Heart right ventricle (tissue), 16 donors: ENCODE measurements at regions not wholly inside any gene's neighbourhood (a gene's known extent, or its start where the extent isn't known, plus 50 kb on each side); places are given as distances from the start of the nearest gene placed in this dataset.
"Not testable (repeated sequence)": the region's sequence is repeated elsewhere in the genome, so short reads cannot be mapped to it uniquely, and the experiment has no call there.

ENCODE experiments used
- ATAC-seq, 8 donors: fragments of 200-7000 bp; cut with Tn5 transposase; one replicate each; pipeline ENCODE4 v1.9.1; 2020; ENCODE audit warnings: mild to moderate bottlenecking in 8 of 8, moderate library complexity in 8 of 8, moderate number of reproducible peaks in 1 of 8
- DNase-seq, 2 donors: peaks; one replicate each; pipeline ENCODE4 v3.0.0-alpha.2; 2020
- H3K27ac ChIP-seq, 10 donors: fragments of 200-600 bp; sonication (generic) in 2 of 10; one replicate each; pipeline versions ENCODE4 v1.5.0 to v1.8.0; 2020 to 2022; ENCODE audit warnings: mild to moderate bottlenecking in 3 of 10
- H3K27me3 ChIP-seq, 7 donors: fragments of 200-600 bp; one replicate each; pipeline ENCODE4 v1.8.0; 2021 to 2022; ENCODE audit warnings: mild to moderate bottlenecking in 2 of 7
- H3K36me3 ChIP-seq, 9 donors: fragments of 200-600 bp; sonication (generic) in 1 of 9; one replicate each; pipeline versions ENCODE4 v1.5.0 to v1.8.0; 2020 to 2022; ENCODE audit warnings: mild to moderate bottlenecking in 2 of 9
- H3K4me1 ChIP-seq, 9 donors: fragments of 200-600 bp; sonication (generic) in 1 of 9; one replicate each; pipeline versions ENCODE4 v1.5.0 to v1.8.0; 2020 to 2022; ENCODE audit warnings: mild to moderate bottlenecking in 4 of 9
- H3K4me3 ChIP-seq, 10 donors: fragments of 200-600 bp; sonication (generic) in 2 of 10; one replicate each; pipeline versions ENCODE4 v1.5.0 to v1.8.0; 2020 to 2022; ENCODE audit warnings: mild to moderate bottlenecking in 7 of 10, moderate library complexity in 2 of 10
- H3K9me3 ChIP-seq, 11 donors: fragments of 200-600 bp in 10 of 11; sonication (generic) in 2 of 11; one replicate each; pipeline versions ENCODE4 v1.5.0 to v1.8.0; 2013 to 2022; ENCODE audit warnings: mild to moderate bottlenecking in 2 of 11, control low read depth in 1 of 11, moderate library complexity in 1 of 11
- WGBS, 2 donors: extraction: QIAGEN DNeasy Blood & Tissue Kit; methylation state at CpG; one replicate each; pipeline ENCODE4 v1.1.7; 2013; ENCODE audit warnings: inconsistent platforms in 1 of 2; 5-methylcytosine and 5-hydroxymethylcytosine counted together
- intact Hi-C, 10 donors: fragments of 100-400 bp; cut with DNase I; formaldehyde crosslinking; loops; one replicate each; pipeline versions ENCODE4 v1.11.1 to v1.14.2; 2022
- TF ChIP-seq, protein P1 (sequence below), 9 donors: fragments of 200-600 bp; sonication (generic) in 2 of 9; IDR thresholded peaks; one replicate each; pipeline versions ENCODE4 v1.5.0 to v1.8.0; 2021 to 2022; ENCODE audit warnings: antibody characterized with exemption in 9 of 9, mild to moderate bottlenecking in 5 of 9, moderate library complexity in 1 of 9
- donor health status: Arrhythmogenic right ventricular cardiomyopathy.
- donor health status: ischemic (EF 13 %, LVEDD 7.1; RV severe dilation, severe dysfunction).
- donor health status: healthy with polysubstance abuse.
- donor health status: DM: no; HTN: yes; CAD: no.
- donor health status: DM: no; HTN: no; CAD: no.
- donor health status: ischemic (EF 25% LVEDD 6.9; RV normal size, moderate dysfunction).
- donor health status: ischemic (EF 25% LVEDD 5.7; RV mildly dilated, moderate dysfunction).
- donor health status: healthy.
- donor health status: DM: yes; HTN: yes; CAD: no.
- donor health status: Ischemic cardiomyopathy.
- donor health status: ischemic (EF 35%, LVEDD 5.7; RV mildly dilated, moderate dysfunction).
- donor health status: nonischemic (EF 11% LVEDD 7.7; RV severe dilation, severe dysfunction).
- donor health status: DM: yes; HTN: yes; CAD: no.
- donor health status: PGD.
- donor health status: ischemic (EF 29% LVEDD 5.4; RV normal size, mild dysfunction).
- donor health status: nonischemic (EF 23%, LVEDD 6.1; RV moderate dilation, normal function).

DNA sequence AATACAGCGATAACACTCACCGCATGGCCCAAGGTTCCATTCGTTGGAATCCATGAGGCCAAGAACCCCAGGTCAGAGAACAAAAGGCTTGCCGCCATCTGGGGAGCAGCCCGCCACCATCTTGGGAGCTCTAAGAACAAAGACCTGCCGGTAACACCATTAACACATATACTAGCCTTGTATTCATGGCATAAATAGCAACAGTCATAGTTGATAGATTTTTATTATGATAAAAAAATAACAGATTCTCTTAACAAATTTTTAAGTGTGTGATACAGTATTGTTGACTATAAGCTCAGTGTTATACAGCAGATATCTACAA lies 309.4 kb downstream of the GLUD2 start:
- intact Hi-C loops, result no loop called here
- H3K27ac ChIP-seq, result no peak overlapping the region
- ATAC-seq, result no peak
- H3K27me3 ChIP-seq, result no peaks in the 10 kb centered on the region
- no peak overlapping the region for H3K4me3 ChIP-seq
- H3K4me1 ChIP-seq, result no peaks in the 10 kb centered on the region
- H3K36me3 ChIP-seq, result no peaks in the 10 kb centered on the region
- WGBS, 2 donors, result 78 to 96% methylated on average over 6 of the region's 6 CpGs
- peaks cover 0 to 7% (median 0%) of the 10 kb centered on the region in 11 donors for H3K9me3 ChIP-seq
- TF ChIP-seq, protein P1, sequence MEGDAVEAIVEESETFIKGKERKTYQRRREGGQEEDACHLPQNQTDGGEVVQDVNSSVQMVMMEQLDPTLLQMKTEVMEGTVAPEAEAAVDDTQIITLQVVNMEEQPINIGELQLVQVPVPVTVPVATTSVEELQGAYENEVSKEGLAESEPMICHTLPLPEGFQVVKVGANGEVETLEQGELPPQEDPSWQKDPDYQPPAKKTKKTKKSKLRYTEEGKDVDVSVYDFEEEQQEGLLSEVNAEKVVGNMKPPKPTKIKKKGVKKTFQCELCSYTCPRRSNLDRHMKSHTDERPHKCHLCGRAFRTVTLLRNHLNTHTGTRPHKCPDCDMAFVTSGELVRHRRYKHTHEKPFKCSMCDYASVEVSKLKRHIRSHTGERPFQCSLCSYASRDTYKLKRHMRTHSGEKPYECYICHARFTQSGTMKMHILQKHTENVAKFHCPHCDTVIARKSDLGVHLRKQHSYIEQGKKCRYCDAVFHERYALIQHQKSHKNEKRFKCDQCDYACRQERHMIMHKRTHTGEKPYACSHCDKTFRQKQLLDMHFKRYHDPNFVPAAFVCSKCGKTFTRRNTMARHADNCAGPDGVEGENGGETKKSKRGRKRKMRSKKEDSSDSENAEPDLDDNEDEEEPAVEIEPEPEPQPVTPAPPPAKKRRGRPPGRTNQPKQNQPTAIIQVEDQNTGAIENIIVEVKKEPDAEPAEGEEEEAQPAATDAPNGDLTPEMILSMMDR (IDR thresholded peaks at IDR 0.05), result no peak
- DNase-seq, result no peak

- no peaks in the 10 kb centered on the region for H3K36me3 ChIP-seq
- TF ChIP-seq, protein P1 (IDR thresholded peaks at IDR 0.05), result no peak
- WGBS, 2 donors, result 94 to 98% methylated on average over 1 of the region's 1 CpG
- H3K27ac ChIP-seq, result no peak overlapping the region
- peaks cover 0 to 7% (median 0%) of the 10 kb centered on the region in 11 donors for H3K9me3 ChIP-seq
- H3K27me3 ChIP-seq, result no peaks in the 10 kb centered on the region
- ATAC-seq, result no peak
- H3K4me3 ChIP-seq, result no peak overlapping the region
- DNase-seq, result no peak
- H3K4me1 ChIP-seq, result no peaks in the 10 kb centered on the region
- intact Hi-C loops, result no loop called here
Observed at GRCh38 chrX:121360280-121360679, 312.9 kb downstream of the GLUD2 start.

- Histone ChIP-seq H3K9me3 (peaks cover 0 to 9% (median 0%) of the 10 kb centered on the region in 11 donors), H3K4me3 (no peak overlapping the region), H3K4me1 (no peaks in the 10 kb centered on the region), H3K27ac (no peak overlapping the region), H3K36me3 (no peaks in the 10 kb centered on the region), H3K27me3 (no peaks in the 10 kb centered on the region)
- TF ChIP-seq, protein P1 (IDR thresholded peaks at IDR 0.05), result no peak
- no peak for DNase-seq
- 52 to 81% methylated on average over 13 of the region's 13 CpGs for WGBS, 2 donors
- intact Hi-C loops, result no loop called here
- no peak for ATAC-seq
Observed at GRCh38 chrX:121365572-121366161, 318.3 kb downstream of the GLUD2 start.

GRCh38 chrX:121374471-121374870 lies 327.1 kb downstream of the GLUD2 start:
- Histone ChIP-seq H3K27me3 (no peaks in the 10 kb centered on the region), H3K27ac (no peak overlapping the region), H3K36me3 (no peaks in the 10 kb centered on the region), H3K4me1 (no peaks in the 10 kb centered on the region), H3K9me3 (no peaks in the 10 kb centered on the region), H3K4me3 (no peak overlapping the region)
- WGBS, 2 donors, result 49 to 88% methylated on average over 3 of the region's 3 CpGs
- ATAC-seq, result no peak
- intact Hi-C loops, result no loop called here
- TF ChIP-seq, protein P1 (IDR thresholded peaks at IDR 0.05), result no peak
- no peak for DNase-seq

- H3K27ac ChIP-seq, H3K36me3 ChIP-seq, H3K9me3 ChIP-seq, ATAC-seq, DNase-seq, intact Hi-C loops, H3K27me3 ChIP-seq, H3K4me1 ChIP-seq, H3K4me3 ChIP-seq: not testable (repeated sequence)
- WGBS, 2 donors, result 77 to 93% methylated on average over 7 of the region's 7 CpGs
Observed at GRCh38 chrX:121381915-121382314, 334.5 kb downstream of the GLUD2 start.
